GM20000 (cell line): ENCODE measurements at regions not wholly inside any gene's neighbourhood (a gene's known extent, or its start where the extent isn't known, plus 50 kb on each side); places are given as distances from the start of the nearest gene placed in this dataset.

Experiments used
- DNase-seq: peaks from one replicate; pipeline ENCODE4 v3.0.0; 2012; ENCODE audit warnings: low spot score
- CTCF ChIP-seq: IDR thresholded peaks from 2 replicates; pipeline ENCODE4 v1.5.1; 2012; ENCODE audit warnings: mild to moderate bottlenecking, control low read depth; ENCODE audit errors: extremely low read depth, missing control alignments

- TF ChIP-seq CTCF: no peak
- no peak for DNase-seq
Measured at GRCh38 chr10:124266468-124267230, 152.1 kb downstream of the OAT start.

GRCh38 chr10:124265776-124266467, 152.8 kb downstream of the OAT start:
- no peak for DNase-seq
- no peak for TF ChIP-seq CTCF

DNA sequence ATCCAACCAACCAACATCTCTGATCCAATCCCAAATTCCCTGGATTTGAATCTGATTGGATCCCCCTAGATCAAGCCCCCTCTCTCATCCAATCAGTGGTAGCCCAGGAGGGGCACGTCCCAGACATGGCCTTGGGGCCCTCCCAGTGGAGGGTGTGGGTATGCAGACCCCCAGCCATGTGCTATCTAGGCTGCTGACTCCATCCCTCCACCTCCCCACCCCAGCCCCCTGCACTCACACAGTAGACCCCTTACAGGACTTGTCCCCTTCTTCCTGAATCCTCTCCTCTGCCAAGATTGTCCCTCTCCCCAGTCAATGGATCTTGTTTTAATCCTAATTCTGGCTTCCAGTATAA, 153.4 kb downstream of the OAT start:
- no peak for DNase-seq
- TF ChIP-seq CTCF: no peak

DNA sequence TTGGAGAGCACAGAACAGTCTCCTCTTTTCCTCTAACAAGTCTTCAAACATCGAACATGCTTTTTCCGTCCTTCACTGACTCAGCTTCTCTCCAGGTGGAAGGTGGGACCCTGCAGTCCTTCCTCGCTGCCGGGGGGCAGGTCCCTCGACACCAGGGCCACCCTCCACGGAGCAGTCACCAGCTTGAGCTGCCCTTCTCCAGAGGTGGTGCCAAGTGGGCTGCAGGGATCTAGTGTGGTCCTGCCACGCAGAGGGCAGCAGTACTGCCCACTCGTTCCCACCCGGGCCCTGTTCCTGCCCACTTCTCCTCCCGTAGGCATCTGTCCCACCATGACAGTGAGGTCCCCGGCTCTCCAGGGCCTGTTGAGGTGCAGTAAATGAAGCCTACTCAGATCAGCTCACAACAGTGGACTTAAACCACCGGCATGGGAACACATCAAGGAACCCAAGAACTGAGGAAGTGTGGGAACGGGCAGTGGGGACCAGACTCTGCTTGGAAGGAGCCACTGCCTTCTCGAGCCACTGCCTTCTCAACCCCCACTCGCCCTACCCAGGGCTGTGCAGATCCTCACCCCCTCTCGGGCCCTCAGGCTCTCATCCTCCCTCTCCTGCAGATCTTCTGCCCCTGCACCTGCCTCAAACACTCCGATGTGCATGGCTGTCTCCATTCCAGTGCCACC, 153.9 kb downstream of the OAT start:
- TF ChIP-seq CTCF: no peak
- no peak for DNase-seq

GRCh38 chr10:124264271-124264670, 154.5 kb downstream of the OAT start:
- DNase-seq: no peak
- TF ChIP-seq CTCF: no peak

GRCh38 chr10:124263726-124264125, 155.0 kb downstream of the OAT start:
- TF ChIP-seq CTCF: no peak
- no peak for DNase-seq

DNA sequence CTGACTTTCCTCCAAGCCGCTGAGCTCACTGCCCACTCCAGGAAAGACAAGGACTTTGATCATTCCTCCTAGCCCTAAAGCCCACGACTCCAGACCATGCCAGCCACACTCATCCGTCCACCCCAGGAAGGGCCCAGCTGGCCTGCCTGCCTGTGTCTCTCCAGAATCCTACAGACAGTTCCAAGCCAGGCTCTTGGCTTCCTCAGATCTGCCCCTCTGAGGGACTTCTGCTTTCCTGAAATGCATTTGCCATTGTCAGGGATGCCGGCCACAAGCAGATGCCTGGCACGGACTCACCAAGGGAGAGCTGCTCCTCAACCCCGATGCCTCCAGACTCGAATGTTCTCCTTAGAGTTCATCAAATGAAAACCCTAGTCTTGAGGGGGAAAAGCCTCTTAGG, 155.8 kb downstream of the OAT start:
- TF ChIP-seq CTCF: no peak
- DNase-seq: no peak
